ENCODE measurements at regions not wholly inside any gene's neighbourhood (a gene's known extent, or its start where the extent isn't known, plus 50 kb on each side); places are given as distances from the start of the nearest gene placed in this dataset.

DNA sequence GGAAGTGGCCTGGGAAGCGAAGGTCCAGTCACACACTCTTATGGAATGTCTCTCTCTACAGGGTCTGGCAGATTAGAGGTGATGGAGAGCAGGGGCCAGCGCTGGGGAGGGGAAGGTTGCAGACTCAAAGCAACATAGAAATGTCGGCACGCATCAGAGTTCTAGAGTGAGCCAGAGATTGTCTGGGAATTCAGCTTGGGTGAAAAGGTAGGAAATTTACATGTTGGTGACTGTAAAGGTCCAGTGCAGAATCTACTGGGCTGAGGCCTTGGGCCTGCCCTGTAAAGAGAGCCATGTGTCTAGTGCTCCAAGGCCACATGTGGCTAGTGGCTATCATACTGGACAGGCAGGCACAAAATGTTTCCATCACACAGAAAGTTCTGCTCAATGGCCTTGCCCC lies 80.8 kb downstream of the FOXA2 start:
- no peak for DNase-seq

DNA sequence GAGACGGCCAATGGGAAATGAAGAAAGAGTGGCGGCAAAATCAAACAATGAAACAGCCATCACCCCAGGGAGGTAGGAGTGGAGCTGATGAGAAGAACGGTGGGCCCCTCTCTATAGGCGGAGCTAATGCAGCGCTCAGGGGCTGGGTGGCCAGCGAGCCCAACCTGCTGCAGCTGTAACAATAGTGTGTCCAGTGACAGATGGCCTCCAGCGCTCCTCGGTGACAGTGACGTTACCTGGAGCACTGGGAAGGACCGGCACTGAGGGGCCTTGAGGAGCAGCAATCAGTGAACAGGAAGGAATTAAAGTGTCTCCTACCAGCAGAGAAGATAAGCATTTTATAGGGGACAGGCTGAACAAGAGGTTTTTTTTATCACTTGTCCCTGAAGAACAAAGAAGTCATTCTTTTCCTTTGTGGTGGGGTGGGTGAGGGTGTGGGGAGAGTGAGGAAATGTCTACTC lies 81.6 kb downstream of the FOXA2 start:
- DNase-seq: peak; percentile 10

DNA sequence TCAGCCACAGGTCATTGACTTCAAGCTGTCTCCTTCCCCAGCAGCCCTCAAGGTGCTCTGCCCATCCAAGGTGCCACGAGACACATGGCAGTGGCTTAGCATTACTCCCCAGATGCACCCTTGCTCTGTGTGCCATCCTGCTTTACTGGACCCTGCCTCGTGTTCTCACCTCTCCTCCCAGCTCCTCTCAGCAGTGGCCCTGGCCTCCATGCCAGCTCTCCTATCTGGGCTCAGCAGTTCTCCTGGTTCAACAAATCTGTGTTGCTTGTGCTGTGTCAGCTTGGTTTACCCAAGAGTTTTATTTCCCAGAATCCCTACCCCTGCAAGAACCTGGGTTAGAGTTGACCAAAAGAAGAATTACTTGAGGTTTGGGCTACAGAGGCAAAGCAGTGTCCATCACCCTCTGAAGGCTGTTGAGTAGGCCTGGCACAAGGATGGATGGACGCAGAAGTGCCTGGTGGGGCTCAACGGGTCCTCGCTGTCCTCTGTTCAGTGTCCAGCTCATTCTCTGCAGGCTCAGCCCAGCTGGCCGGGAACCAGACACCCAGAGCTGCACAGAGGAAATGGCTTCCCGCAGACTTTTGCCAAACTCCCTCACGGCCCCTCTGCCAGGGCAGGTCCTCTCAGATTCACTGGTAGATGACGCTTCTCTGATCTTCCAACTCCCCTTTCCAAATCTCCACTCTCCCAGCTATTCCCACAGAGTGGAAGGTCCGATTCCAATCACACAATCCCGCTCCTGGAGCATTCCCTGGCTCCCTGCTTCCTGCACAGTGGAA lies 82.6 kb downstream of the FOXA2 start:
- no peak for DNase-seq

DNA sequence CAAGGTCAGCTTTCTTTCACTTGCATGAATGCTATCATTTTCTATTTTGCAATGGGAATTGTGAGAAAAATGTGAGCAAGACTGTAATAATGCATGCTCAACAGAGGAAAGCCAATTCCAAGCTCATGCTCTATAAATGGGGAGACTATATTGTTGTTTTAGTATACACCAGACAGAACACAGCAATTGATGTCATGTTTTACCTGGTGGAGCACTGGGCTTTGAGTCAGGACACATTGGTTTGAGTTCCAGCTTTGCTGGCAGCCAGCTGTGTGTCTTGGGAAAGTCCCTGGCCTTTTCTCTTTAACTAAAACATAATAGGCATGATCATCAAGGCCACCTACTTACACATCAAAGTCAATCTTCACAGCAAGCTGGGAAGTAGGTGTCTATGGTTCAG lies 83.3 kb downstream of the FOXA2 start:
- no peak for DNase-seq

DNA sequence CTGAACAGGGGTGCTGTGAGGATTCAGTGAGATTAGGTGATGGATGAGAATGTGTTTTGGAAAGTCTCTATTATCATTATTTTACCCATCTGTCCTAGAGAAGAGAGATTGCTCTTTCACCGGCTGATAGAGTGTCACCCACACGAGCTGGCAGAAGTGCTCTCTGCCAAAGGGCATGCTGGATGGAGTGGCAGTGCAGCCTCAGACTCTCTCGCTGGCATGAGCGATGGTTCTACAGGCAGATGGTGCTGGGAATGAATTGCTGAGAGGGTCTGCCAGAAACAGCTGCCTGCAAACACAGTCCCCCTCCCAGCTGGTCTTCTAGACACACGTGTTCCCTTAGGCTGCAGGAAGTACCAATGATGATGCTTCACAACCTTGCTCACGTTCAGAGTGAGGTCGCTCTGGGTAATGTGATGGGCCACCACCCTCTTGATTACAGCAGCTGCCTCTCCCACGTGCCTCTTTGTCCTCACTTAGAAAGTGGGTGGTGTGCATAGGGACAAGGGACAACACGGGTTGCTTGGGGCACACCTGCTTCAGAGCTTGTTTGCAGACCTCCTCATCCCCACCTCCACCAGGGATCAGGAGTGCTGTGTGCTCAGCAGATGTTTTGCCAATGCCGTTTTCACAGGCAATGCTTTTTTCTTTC lies 84.7 kb downstream of the FOXA2 start:
- DNase-seq: no peak

DNA sequence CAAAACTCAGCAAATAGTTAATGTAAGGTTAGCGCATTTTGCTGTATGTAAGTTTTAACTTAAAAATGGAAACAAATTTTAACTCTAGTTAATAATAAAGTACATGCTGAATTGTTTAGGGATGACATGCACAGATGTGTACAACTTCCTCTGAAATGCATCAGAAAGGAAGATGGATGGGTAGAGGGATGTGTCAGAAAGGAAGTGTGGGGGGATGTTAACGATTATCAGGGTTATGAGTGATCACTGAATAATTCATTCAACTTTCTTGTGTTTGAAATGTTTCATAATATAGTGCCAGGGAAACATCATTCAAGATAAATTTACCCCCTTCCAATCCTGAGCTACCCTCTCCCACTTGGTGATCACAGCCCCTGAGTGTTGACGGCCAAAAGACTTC lies 87.6 kb downstream of the FOXA2 start:
- no peak for DNase-seq

DNA sequence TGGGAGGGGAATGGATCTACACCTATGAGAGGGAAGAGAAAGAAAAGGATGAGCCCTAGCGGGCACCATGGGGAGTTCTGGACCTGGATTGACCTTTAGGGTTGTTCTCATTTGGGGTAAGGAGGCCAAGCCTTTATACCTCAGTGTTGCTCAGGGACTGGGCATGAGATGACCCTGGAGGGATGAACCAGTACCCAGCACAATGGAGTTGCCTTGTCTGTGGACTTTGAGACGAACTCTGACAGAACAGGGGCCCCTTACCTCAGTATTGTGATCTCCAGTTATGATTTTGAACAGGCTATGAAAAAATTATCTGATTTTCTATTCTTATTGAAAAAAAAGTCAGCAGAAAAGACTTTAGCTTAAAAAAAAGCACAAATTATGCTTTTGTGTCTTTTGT lies 88.6 kb downstream of the FOXA2 start:
- no peak for DNase-seq

DNA sequence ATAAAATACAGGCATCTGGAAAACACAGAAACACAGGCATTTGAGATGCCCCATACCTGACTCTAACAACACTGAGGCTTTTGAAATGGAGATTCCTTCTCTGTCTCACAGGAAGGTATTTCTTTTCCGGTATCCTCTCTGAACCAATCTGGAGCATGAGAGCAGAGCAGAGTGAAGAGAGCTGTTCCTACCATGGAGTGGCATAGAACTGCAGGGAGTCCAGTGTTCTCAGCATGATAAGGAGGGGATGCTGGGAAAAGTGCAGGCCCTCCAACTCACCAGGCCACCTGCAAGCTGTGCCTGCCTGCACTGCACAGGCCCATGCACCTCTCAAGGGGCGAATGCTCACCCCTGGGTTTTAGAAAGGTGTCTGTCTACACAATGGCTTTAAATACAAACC lies 89.2 kb downstream of the FOXA2 start:
- no peak for DNase-seq

DNA sequence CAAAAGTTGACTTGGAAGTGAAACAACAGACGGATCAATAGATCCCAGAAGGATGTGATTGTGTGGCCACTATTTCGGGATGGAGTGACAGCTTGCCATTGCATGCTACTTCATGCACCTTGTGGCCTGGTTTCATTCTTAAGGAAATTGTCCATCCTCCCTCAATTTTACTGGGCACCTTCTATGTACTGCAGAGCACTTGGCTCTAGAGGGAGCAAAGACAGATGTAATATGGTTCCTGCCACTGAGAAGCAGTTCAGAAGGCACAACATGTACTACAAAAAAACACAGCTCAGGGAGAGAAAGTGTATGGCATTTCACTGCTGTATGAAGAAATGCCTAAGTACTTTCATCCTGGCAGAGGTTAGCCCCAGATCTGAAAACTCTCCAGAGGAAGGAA lies 91.9 kb downstream of the FOXA2 start:
- DNase-seq: no peak

DNA sequence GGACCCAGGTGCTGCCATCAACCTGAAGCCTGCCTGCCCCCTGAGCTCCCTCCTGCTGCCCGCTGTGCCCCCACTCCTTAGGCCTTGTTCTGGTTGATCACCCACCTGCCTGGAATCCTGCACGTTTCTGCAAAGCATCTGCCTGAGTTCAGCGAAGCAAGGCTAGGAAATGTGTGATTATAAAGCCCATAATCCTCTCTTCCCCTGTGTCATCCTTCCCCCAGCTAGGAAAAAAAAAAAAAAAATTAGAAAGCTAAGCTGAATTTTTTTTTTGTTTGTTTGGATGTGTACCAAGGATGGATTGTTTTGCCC lies 93.2 kb downstream of the FOXA2 start:
- no peak for DNase-seq

DNA sequence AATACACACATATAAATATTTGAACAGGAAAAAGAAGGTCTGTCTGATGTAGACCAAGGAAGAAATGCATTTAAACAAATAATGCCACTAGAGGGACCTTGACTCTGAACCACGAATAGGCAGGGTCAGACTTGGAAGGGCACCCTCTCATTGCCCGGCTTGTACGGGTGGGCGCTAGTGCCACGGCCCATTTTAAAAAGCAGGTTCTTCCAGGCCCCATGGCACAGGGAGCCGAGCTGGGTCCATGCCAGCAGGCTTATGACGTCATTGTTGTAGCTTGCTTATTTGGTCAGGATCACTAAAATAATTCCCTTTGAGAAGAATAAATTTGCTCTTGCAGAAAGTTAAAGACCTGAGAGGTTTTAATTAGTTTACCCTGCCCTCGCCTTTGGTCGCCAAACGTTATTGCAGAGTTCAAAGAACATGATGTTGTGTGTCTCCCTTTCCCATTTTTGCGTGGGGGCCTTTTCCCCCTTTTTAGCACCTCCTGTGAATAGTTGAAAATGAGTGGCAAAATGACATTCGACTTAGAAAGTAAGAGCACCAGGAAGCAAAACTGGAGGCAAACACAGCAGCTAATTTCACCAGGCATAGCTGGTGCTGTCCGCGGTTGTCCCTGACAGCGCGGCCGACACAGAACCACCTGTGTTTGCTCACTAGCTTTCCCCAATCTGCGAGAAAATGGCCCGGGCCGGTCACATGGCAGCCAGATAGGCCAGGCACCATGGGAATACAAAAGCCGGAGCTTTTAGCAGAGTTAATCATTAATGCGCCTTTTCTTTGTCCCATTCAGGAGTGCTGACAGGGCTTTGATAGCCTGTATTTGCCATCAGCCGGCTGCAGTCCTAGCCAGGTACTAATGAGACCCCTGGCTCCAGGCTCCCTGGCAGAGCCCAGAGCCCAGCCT lies 93.8 kb downstream of the FOXA2 start:
- peak; percentile 52 for DNase-seq

DNA sequence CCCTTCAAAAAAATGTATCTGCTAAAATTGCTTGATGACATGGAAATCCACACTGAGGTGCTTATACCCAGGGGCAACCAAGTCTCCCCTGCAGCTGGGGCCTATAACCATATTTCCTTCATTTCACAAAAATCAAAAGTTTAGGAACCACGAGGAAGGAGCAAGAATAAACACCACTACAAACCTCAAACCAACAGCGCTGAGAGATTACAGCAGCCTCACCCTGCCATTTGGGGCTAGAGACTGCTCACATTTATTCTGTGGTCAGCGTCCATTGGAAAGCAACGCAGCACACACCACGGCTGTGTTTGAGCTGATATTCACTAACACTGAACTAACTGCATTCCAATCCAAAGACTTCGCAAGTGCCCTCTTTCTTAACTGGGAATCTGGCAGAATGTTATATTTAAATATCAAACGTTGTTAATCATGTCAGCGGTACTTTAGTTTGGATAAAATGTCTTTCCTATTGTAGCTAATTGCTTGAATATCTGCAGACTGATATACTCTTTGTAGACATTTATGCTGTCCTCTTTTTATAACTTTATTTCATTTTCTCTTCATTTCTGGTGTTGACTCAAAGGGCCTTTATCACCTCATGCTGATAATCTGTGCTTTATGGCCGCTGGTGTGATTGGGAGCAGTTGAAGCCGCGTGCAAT lies 94.6 kb downstream of the FOXA2 start:
- no peak for DNase-seq

DNA sequence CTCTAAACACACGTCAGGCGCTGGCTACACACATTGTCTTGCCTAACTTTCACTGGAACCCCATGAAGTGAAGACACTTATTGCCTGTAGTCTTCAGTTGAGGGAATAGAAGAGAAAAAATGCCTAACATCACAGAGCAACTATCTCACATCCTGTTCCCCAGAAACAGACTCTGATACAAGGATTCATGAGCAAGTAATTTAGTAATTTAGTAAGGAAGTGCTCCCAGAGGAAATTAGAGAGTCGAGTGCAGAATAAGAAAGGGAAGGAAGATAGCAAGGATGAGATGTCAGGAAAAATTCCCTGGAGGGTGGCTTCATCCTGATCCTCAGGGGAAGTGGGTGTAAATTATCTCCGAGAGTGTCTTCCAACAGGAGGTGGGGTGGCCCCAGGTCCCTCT lies 104.0 kb downstream of the FOXA2 start:
- no peak for DNase-seq

DNA sequence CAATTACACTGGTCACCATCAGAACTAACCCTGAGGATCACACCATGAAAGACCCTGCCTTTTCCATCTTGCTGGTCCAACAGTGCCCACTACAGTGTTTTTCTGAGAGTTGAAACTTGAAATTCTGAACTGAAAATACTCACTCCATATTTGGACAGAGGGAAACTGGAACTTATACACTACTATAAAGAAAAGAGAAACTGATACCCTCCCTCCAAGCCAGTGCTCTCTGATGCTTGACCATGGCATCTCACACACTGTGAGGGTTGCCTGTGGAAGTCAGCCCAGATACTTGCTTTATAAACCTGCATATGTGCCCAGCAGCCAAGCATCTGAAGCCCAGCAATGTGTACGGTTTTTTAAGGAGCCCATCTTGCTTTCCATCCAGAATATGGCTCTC lies 108.7 kb downstream of the FOXA2 start:
- no peak for DNase-seq

DNA sequence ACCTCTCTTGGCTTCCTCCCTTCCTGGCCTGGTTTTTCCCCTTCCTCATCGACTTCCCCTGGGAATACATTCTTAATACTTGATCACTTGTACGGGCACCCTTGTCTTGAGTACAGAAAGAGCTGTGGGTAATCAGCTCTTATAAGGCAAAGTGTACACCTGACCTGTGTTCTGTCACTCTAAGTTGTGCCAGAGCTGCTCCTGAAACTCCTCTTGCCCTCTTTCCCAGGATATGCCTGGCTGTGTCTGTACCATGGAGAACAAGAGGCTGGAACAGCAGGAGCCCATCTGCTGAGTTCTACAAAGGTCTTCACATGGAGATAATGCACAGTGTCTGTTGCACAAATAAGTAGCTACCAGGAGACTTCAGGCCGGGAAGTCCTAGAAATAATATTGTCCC lies 110.1 kb downstream of the FOXA2 start:
- DNase-seq: no peak

DNA sequence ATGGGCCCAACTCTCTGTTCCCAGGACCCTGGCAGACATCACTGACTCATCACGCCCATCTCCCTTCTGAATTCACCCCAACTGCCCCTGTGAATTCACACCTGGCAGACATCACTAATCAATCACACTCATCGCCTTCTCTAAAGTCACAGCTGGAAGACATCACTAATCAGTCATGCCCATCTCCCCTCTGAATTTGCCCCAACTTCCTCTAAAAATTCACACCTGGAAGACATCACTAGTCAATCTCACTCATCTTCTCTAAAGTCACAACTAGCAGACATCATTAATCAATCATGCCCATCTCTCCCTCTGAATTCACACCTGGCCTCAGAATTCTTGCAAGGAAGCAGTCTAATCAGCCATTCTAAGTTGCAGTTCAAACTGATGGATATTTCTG lies 111.1 kb downstream of the FOXA2 start:
- no peak for DNase-seq

DNA sequence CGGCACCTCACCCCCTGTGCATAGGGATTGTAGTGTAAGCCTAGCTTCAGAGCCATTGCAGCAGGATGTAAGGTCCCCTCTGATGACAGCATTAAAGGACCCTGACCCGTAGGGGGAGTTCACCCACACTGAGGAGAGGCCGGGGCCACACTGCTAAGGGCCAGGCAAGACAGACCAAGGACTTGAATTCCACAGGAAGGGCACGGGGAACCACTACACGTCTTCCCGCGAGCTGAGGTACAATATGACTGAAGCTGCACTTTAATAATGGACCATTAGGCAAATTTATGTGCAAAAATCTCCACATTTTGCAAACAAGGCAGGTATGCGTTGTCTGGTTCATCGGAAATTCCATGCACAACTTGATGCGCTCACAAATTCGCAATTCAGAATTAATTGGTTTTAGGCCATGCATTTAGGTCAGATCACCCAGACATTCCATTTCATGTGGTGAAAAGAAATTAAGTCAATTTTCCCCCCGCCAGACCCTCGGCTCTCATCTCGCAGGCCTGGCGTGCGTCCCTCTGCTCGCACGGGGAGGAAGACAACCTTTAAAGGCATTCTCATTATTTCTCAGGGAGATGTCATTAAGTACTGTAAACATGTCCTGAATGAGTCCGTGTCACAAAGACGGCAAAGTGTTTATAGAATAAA lies 111.8 kb downstream of the FOXA2 start:
- no peak for DNase-seq

DNA sequence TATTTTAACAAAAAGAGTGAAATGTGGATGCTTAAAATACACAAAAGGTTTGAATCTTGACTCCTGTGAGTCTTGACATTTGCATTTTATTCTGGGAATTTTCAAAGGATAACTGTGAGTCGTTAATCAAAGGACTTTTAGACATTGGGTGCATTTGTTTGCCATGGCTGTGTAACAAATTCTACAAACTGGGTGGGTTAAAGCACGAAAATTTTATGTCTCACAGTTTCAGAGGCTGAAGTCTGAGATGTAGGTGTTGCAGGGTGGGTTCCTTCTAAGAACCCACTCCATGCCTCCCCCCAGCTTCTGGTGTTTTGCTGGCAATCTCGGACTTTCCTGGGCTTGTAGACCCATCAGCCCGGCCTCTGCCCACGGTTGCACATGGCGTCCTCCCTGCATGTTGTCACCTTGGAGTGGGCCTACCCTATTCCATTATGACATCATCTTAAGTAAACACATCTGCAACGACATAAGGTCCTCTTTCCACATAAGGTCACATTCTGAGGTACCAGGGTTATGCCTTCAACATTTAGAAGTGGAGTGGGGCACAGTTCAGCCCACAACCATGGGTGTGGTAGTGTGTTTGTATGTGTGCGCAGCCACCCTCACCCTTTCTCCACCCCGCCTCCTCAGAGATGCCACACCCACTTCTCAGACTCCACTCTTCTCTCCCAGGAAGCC lies 113.1 kb downstream of the FOXA2 start:
- no peak for DNase-seq

DNA sequence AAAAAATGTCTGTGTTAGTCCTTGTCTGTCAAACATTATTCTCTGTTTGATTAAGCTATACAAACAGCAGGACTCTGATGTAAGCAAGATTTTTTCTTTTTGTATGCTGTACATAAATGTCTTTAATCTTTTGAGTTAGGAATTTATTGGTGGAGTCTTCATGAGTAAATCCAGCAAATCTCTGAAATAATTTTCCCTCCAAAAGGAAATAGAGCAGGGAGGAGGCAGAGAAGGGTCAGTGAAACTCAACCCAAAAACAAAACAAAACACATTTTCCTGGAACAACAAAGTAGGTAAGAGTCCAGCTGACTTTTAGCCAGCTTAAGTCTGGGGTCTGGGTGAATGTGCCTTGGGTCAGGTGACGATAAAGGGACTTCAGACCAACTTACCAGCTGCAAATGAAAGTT lies 113.7 kb downstream of the FOXA2 start:
- DNase-seq: no peak

DNA sequence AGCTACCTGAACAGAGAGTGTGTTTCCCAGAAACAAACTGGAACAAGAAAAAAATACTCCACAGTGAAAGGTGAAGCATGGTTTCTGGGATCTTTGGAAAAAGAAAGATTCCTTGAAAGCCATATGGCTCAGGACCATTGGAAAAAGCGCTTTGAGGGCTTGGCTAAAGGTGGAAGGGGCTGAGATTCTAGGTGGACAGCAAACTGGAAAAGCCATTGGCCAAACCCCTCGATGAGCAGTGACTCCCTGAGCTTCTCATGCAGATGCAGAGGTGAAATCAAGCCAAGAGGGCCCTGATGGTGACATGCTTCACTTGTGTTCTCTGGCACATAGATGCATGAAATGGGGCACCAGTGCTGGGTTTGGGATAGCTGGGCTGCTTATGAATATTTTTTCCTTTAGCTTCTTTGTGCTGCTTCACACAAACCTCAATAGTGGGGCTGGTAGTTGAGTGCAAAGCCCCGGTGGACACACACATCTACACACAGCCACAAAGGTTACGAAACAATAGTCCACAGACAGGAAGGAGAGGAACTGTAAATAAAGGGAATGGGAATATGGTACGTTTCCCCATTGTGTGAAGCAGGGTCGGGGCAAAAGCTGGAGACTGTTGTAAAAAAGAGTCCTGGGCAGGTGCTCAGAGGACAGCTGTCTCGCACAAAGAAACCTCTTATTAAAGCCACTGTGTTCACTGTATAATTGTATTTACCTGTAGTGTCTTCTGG lies 117.8 kb downstream of the FOXA2 start:
- no peak for DNase-seq

All from retina (tissue), 1 donor.